HCT116 (cell line): ENCODE measurements at regions not wholly inside any gene's neighbourhood (a gene's known extent, or its start where the extent isn't known, plus 50 kb on each side); places are given as distances from the start of the nearest gene placed in this dataset.
A peak's percentile ranks its signal among the peaks of the same experiment; 100 is the strongest.

ENCODE experiments used
- ATAC-seq: fragments of 200-7000 bp; cut with Tn5 transposase; 2 replicates; pipeline ENCODE4 v1.9.1; 2020; ENCODE audit warnings: mild to moderate bottlenecking, moderate library complexity
- BruUV-seq: library from RNA; stranded (reverse); fragments of 400-500 nt; replicated peaks from 2 replicates; lab custom pipeline; 2021; lab: Mats Ljungman, UMichigan
- CTCF ChIA-PET: fragments of 300-600 bp; sonication (Branson Sonifier 250); formaldehyde crosslinking; loops from one replicate; lab custom pipeline; 2021; ENCODE audit warnings: antibody characterized with exemption; lab: Charles Lee
- POLR2A ChIA-PET: fragments of 300-600, 350-600 bp; sonication (Branson Sonifier 250); formaldehyde crosslinking; loops from one replicate; lab custom pipeline; 2021; ENCODE audit warnings: antibody characterized with exemption; lab: Charles Lee
- RAD21 ChIA-PET, 2 experiments: fragments of 300-600 bp; sonication (Branson Sonifier 250); formaldehyde crosslinking; loops; one replicate each; lab custom pipeline; 2023; ENCODE audit warnings: low total read pairs in 2 of 2; ENCODE audit not compliant: uncharacterized antibody in 2 of 2, unreplicated experiment in 2 of 2, low non-redundant PET in 1 of 2; lab: Charles Lee
- DNase-seq: peaks from one replicate; pipeline ENCODE4 v3.0.0-alpha.2; 2010; ENCODE audit warnings: low read depth, low spot score
- H2AFZ ChIP-seq: fragments of 200-600 bp; shearing (Covaris generic), sonication (generic); 2 replicates; pipeline ENCODE4 v1.6.1; 2017; ENCODE audit warnings: low read depth, mixed run types, mixed read lengths, antibody characterized with exemption, low read length; ENCODE audit not compliant: poor library complexity, severe bottlenecking
- H3K27ac ChIP-seq: 2 replicates; pipeline ENCODE4 v1.5.1; 2012; ENCODE audit warnings: low read depth, low read length
- H3K27me3 ChIP-seq: fragments of 200-600 bp; sonication (generic); 2 replicates; pipeline ENCODE4 v1.6.1; 2016; ENCODE audit warnings: mixed run types, low read length, mixed read lengths; ENCODE audit not compliant: insufficient read depth
- H3K36me3 ChIP-seq, 2 experiments: fragments of 200-500 bp in 1 of 2; fragments of 200-600 bp in 1 of 2; sonication (Bioruptor generic) in 1 of 2; sonication (generic) in 1 of 2; 2 replicates each; pipeline versions ENCODE4 v1.5.1 to v1.6.1; 2014 to 2016; ENCODE audit warnings: low read length in 2 of 2, inconsistent platforms in 1 of 2, mixed read lengths in 1 of 2, mixed run types in 1 of 2; ENCODE audit not compliant: insufficient read depth in 2 of 2, control insufficient read depth in 1 of 2
- H3K4me1 ChIP-seq, 2 experiments: fragments of 200-600 bp in 1 of 2; sonication (generic) in 1 of 2; 2 replicates each; pipeline versions ENCODE4 v1.5.1 to v1.6.1; 2012 to 2017; ENCODE audit warnings: low read length in 2 of 2, inconsistent platforms in 1 of 2, mild to moderate bottlenecking in 1 of 2, mixed read lengths in 1 of 2, mixed run types in 1 of 2, moderate library complexity in 1 of 2; ENCODE audit not compliant: insufficient read depth in 2 of 2, control insufficient read depth in 1 of 2
- H3K4me2 ChIP-seq: fragments of 200-600 bp; sonication (generic); 2 replicates; pipeline ENCODE4 v1.6.1; 2017; ENCODE audit warnings: mixed run types, low read length, mixed read lengths
- H3K4me3 ChIP-seq, 2 experiments: fragments of 200-600 bp in 1 of 2; sonication (generic) in 1 of 2; replicated peaks in 1 of 2; 2 replicates each; pipeline ENCODE4 v1.5.1; 2011 to 2016; ENCODE audit warnings: low read length in 2 of 2, control low read depth in 1 of 2, low read depth in 1 of 2, mild to moderate bottlenecking in 1 of 2, mixed read lengths in 1 of 2, mixed run types in 1 of 2
- H3K79me2 ChIP-seq: fragments of 200-600 bp; sonication (generic); 2 replicates; pipeline ENCODE4 v1.6.1; 2017; ENCODE audit warnings: mild to moderate bottlenecking, mixed run types, low read length, moderate library complexity, mixed read lengths; ENCODE audit not compliant: insufficient read depth
- H3K9ac ChIP-seq: fragments of 200-600 bp; sonication (generic); 2 replicates; pipeline ENCODE4 v1.6.1; 2016; ENCODE audit warnings: low read length, mixed read lengths
- H3K9me2 ChIP-seq: fragments of 200-600 bp; sonication (generic), shearing (Covaris generic); 2 replicates; pipeline ENCODE4 v1.6.1; 2017; ENCODE audit warnings: mixed run types, mild to moderate bottlenecking, moderate library complexity; ENCODE audit not compliant: insufficient read depth
- H3K9me3 ChIP-seq, 2 experiments: fragments of 200-500 bp in 1 of 2; fragments of 200-600 bp in 1 of 2; sonication (Bioruptor generic) in 1 of 2; sonication (generic) in 1 of 2; 2 replicates each; pipeline ENCODE4 v1.6.1; 2014 to 2017; ENCODE audit warnings: low read length in 2 of 2, mixed read lengths in 2 of 2, inconsistent platforms in 1 of 2, low read depth in 1 of 2, mild to moderate bottlenecking in 1 of 2, mixed run types in 1 of 2, moderate library complexity in 1 of 2; ENCODE audit not compliant: control insufficient read depth in 1 of 2, insufficient read depth in 1 of 2
- H4K20me1 ChIP-seq: fragments of 200-600 bp; sonication (generic), shearing (Covaris generic); 2 replicates; pipeline ENCODE4 v1.6.1; 2017; ENCODE audit warnings: mixed run types, mild to moderate bottlenecking, moderate library complexity; ENCODE audit not compliant: insufficient read depth
- CEBPB ChIP-seq: IDR thresholded peaks from 2 replicates; pipeline ENCODE4 v1.6.1; 2012; ENCODE audit warnings: low read depth
- CTCF ChIP-seq, 3 experiments: fragments of 200-600 bp in 1 of 3; sonication (generic) in 1 of 3; IDR thresholded peaks in 2 of 3; conservative IDR thresholded peaks in 1 of 3; 2 replicates each; pipeline ENCODE4 v1.5.1; 2012 to 2017; ENCODE audit warnings: low read depth in 2 of 3, low read length in 2 of 3, antibody characterized with exemption in 1 of 3, borderline replicate concordance in 1 of 3, control low read depth in 1 of 3, mild to moderate bottlenecking in 1 of 3, mixed read lengths in 1 of 3, mixed run types in 1 of 3, moderate library complexity in 1 of 3; ENCODE audit not compliant: insufficient read depth in 1 of 3
- EZH2phosphoT487 ChIP-seq: fragments of 200-600 bp; IDR thresholded peaks from 2 replicates; pipeline ENCODE4 v1.6.1; 2018; ENCODE audit warnings: antibody characterized with exemption, borderline replicate concordance
- FOSL1 ChIP-seq: IDR thresholded peaks from 2 replicates; pipeline ENCODE4 v1.6.1; 2012; ENCODE audit warnings: low read depth
- POLR2A ChIP-seq: IDR thresholded peaks from 2 replicates; pipeline ENCODE4 v1.7.0; 2011; ENCODE audit warnings: borderline replicate concordance; ENCODE audit not compliant: insufficient read depth, insufficient read length; ENCODE audit errors: extremely low read depth
- RAD21 ChIP-seq: IDR thresholded peaks from 2 replicates; pipeline ENCODE4 v1.6.1; 2012; ENCODE audit warnings: low read depth, mild to moderate bottlenecking
- SP1 ChIP-seq: IDR thresholded peaks from 2 replicates; pipeline ENCODE4 v1.6.1; 2012; ENCODE audit warnings: low read depth
- SRF ChIP-seq: IDR thresholded peaks from 2 replicates; pipeline ENCODE4 v1.6.1; 2012; ENCODE audit warnings: low read depth
- TCF7L2 ChIP-seq: IDR thresholded peaks from 2 replicates; pipeline ENCODE4 v1.7.0; 2011; ENCODE audit warnings: borderline replicate concordance, inconsistent platforms; ENCODE audit not compliant: insufficient read depth, insufficient read length; ENCODE audit errors: extremely low read depth
- YY1 ChIP-seq: IDR thresholded peaks from 2 replicates; pipeline ENCODE4 v1.6.1; 2011; ENCODE audit warnings: low read length, low read depth, moderate library complexity, mild to moderate bottlenecking; ENCODE audit not compliant: insufficient replicate concordance; ENCODE audit errors: extremely low read depth
- ZFX ChIP-seq: fragments of 450-650 bp; IDR thresholded peaks from 2 replicates; pipeline ENCODE4 v1.6.1; 2017
- ZNF274 ChIP-seq: fragments of 200-500 bp; sonication (Bioruptor generic); IDR thresholded peaks from 2 replicates; pipeline ENCODE4 v1.6.1; 2014; ENCODE audit warnings: mild to moderate bottlenecking, low read depth, low read length, inconsistent platforms
- intact Hi-C: fragments of 100-400 bp; cut with micrococcal nuclease; formaldehyde crosslinking; loops from 2 replicates; pipeline ENCODE4 v1.10.0; 2022
- TF ChIP-seq, protein P1 (sequence below): IDR thresholded peaks from 2 replicates; pipeline ENCODE4 v1.6.1; 2011; ENCODE audit warnings: mild to moderate bottlenecking, low read length, moderate library complexity; ENCODE audit not compliant: insufficient replicate concordance; ENCODE audit errors: extremely low read depth
- TF ChIP-seq, protein P2 (sequence below): IDR thresholded peaks from 2 replicates; pipeline ENCODE4 v1.6.1; 2012

DNA sequence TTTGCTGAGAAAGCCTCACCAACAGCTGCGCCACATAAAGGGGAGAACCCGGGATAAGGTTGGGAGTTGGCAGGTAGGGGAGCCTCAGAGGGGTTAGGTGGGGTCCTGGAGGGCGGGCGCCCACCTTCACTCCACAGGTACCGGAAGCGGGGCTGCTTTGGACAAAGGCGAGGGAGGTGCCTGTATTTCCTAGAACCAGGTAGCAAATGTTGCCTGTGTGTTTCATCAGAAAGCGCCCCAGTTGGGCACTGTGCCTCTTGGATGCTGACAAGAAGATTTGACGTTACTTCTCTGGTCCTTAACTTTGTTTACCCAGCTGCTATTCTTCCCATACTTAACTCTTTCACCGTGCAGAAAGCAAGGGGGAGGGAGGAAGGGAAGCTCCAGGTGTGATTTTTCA is 278.9 kb downstream of the ZNF536 start (continued):
- TF ChIP-seq, protein P1, sequence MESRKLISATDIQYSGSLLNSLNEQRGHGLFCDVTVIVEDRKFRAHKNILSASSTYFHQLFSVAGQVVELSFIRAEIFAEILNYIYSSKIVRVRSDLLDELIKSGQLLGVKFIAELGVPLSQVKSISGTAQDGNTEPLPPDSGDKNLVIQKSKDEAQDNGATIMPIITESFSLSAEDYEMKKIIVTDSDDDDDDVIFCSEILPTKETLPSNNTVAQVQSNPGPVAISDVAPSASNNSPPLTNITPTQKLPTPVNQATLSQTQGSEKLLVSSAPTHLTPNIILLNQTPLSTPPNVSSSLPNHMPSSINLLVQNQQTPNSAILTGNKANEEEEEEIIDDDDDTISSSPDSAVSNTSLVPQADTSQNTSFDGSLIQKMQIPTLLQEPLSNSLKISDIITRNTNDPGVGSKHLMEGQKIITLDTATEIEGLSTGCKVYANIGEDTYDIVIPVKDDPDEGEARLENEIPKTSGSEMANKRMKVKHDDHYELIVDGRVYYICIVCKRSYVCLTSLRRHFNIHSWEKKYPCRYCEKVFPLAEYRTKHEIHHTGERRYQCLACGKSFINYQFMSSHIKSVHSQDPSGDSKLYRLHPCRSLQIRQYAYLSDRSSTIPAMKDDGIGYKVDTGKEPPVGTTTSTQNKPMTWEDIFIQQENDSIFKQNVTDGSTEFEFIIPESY = no peak
- TF ChIP-seq, protein P2, sequence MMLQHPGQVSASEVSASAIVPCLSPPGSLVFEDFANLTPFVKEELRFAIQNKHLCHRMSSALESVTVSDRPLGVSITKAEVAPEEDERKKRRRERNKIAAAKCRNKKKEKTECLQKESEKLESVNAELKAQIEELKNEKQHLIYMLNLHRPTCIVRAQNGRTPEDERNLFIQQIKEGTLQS = no peak
- no peak for TF ChIP-seq ZNF274
- TF ChIP-seq, all 23 proteins: peak for 0

DNA sequence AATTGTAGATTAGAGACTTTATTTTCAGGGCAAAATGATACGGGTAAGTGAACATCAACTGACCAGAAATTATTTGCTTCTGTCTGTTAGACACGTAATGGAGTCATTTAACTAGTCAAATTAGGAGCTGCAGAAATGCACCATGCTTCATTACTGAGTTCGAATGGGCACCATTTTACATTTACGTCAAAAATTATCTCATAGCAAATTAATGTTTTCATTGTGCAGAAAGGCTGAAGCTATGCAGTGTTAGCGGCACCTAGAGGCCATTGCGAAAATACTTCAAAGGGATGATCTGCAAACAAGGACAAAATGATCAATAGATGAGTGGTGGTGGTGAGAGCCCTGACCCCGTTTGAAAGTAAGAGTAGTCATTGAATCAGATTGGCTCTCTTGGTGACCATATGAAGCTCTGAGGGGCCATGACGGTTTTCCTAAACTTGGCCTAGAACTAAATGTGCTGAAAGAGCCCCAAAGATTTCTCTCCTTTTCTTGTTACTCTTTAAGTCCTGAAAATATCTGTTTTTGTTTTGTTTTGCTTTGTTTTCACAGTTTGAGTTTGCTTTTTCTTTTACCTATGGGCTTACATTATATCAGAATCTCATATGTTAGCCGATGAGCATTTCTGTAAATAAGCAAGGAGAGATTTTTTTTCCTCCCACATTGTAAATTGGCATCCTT is 277.9 kb downstream of the ZNF536 start:
- ATAC-seq = peak; percentile 75
- no TSS peak for BruUV-seq
- TF ChIP-seq POLR2A = no peak
- no peak for TF ChIP-seq EZH2phosphoT487
- no peak for TF ChIP-seq SP1
- TF ChIP-seq YY1 = no peak
- no peak for TF ChIP-seq ZNF274
- TF ChIP-seq SRF = no peak
- TF ChIP-seq CTCF (IDR thresholded peaks at IDR 0.05 in 2 of 3, conservative IDR thresholded peaks at IDR 0.05 in 1 of 3; ENCODE audit: borderline replicate concordance in 1 of 3, insufficient read depth in 1 of 3, low read depth in 2 of 3, low read length in 2 of 3) = peak; percentile 46 to 86 (median 76); a peak in 5 of 6 replicates
- no peak for TF ChIP-seq FOSL1
- TF ChIP-seq, protein P2 = no peak
- TF ChIP-seq CEBPB = no peak
- peak; percentile 67 for TF ChIP-seq RAD21
- TF ChIP-seq ZFX = no peak
- peak; percentile 57 for TF ChIP-seq TCF7L2

More for the DNA sequence above, 277.9 kb downstream of the ZNF536 start:
- Histone ChIP-seq H3K9ac (no peak overlapping the region), H3K27ac (no peak overlapping the region), H3K4me3 (no peak overlapping the region), H2AFZ (no peak overlapping the region), H3K36me3 (no peaks in the 10 kb centered on the region), H3K9me3 (no peaks in the 10 kb centered on the region), H3K27me3 (peaks cover 12% of the 10 kb centered on the region; the same call in 1 of the 2 replicates), H3K9me2 (no peaks in the 10 kb centered on the region), H3K79me2 (no peaks in the 10 kb centered on the region), H3K4me1 (no peaks in the 10 kb centered on the region), H4K20me1 (no peaks in the 10 kb centered on the region), H3K4me2 (no peak overlapping the region)
- CTCF ChIA-PET = no interaction called here
- intact Hi-C loops = loop anchor here (1.0 to 5.0 kb wide), 3 partner anchors 423 to 920 kb away; no protein-coding TSS in a partner anchor
- RAD21 ChIA-PET = no interaction called here
- DNase-seq = peak; percentile 46
- POLR2A ChIA-PET = no interaction called here
